ENCODE measurements at regions not wholly inside any gene's neighbourhood (a gene's known extent, or its start where the extent isn't known, plus 50 kb on each side); places are given as distances from the start of the nearest gene placed in this dataset.

DNA sequence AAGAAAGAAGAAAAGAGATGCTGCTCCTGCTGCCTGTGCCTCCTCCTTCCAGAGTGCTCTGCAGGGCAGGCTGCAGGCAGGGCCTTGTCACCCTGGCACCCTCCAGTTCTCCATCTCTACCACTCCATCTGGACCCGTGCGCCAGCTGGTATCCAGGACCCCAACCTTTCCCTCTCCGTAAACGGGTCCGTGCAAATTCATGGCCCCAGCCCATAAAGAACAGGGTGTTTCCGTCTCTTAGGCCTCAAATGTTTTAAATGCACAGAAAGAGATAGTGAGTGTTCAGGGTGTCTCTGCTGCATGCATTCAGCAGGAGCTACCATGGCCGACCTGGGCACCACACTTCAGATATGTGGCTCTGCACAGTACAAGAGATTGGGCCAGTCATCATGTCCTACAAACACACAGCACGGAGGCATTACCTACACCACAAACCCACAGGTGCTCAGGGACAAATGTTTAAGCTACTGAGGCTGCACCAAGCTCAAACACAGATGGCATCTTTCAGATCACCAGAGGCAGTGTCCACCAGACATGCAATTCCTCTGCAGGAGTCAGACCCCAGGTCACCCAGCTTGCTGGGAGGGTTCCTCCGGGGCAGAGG is 258.1 kb downstream of the DLL1 start:
- no peak for DNase-seq (ENCODE audit: low read depth, low spot score)
- no peak overlapping the region for H3K9ac ChIP-seq (replicated peaks; ENCODE audit: extremely low read depth, insufficient read depth, low read length)
- FAIRE-seq, result no peak
- TF ChIP-seq EZH2 (IDR thresholded peaks at IDR 0.05; ENCODE audit: borderline replicate concordance, low read depth, low read length, severe bottlenecking), result no peak
- no peak for TF ChIP-seq GATA2 (IDR thresholded peaks at IDR 0.05; ENCODE audit: insufficient read depth, insufficient read length, low read depth, low read length)
- TF ChIP-seq POLR2AphosphoS5 (IDR thresholded peaks at IDR 0.05; ENCODE audit: insufficient read depth, low read depth, low read length), result no peak
- no peak for TF ChIP-seq MAX (IDR thresholded peaks at IDR 0.05; ENCODE audit: insufficient read depth, insufficient read length)
- no peak for TF ChIP-seq POLR2A (IDR thresholded peaks at IDR 0.05; ENCODE audit: low read depth, low read length)
- TF ChIP-seq MYC (IDR thresholded peaks at IDR 0.05; ENCODE audit: low read depth, low read length), result no peak
- no peak for TF ChIP-seq JUN (IDR thresholded peaks at IDR 0.05; ENCODE audit: borderline replicate concordance, insufficient read depth, insufficient read length, low read depth)
- TF ChIP-seq CTCF (IDR thresholded peaks at IDR 0.05; ENCODE audit: extremely low read depth in 1 of 2, insufficient read depth in 1 of 2, low read depth in 1 of 2, low read length in 2 of 2), result no peak
- TF ChIP-seq FOS (IDR thresholded peaks at IDR 0.05; ENCODE audit: borderline replicate concordance, insufficient read depth, low read length), result no peak
- CTCF ChIA-PET, result no interaction called here
- no peaks in the 10 kb centered on the region for H3K4me1 ChIP-seq (ENCODE audit: control insufficient read depth, extremely low read depth, insufficient read depth, low read length)
- H3K4me3 ChIP-seq (replicated peaks in 1 of 3; ENCODE audit: insufficient read depth in 1 of 3, low read depth in 1 of 3, low read length in 3 of 3), result no peak overlapping the region
- H3K79me2 ChIP-seq (ENCODE audit: control insufficient read depth, insufficient read depth, low read length), result no peaks in the 10 kb centered on the region
- H3K9me3 ChIP-seq (replicated peaks; ENCODE audit: control insufficient read depth, insufficient read depth, low read length), result no peaks in the 10 kb centered on the region
- H3K9me1 ChIP-seq (replicated peaks; ENCODE audit: control insufficient read depth, extremely low read depth, insufficient read depth, low read length), result no peaks in the 10 kb centered on the region
- H3K27ac ChIP-seq (ENCODE audit: insufficient read depth, low read depth, low read length), result no peak overlapping the region
- no peak overlapping the region for H3K4me2 ChIP-seq (ENCODE audit: insufficient read depth, low read length)
- H4K20me1 ChIP-seq (replicated peaks; ENCODE audit: control insufficient read depth, extremely low read depth, insufficient read depth, low read length), result no peaks in the 10 kb centered on the region
- POLR2A ChIA-PET, result no interaction called here
- H3K27me3 ChIP-seq (ENCODE audit: control insufficient read depth in 2 of 2, insufficient read depth in 2 of 2, low read length in 2 of 2), result no peaks in the 10 kb centered on the region
- BruUV-seq (replicated peaks), result no TSS peak
- intact Hi-C loops (cut with micrococcal nuclease), result no loop called here
- H3K36me3 ChIP-seq (ENCODE audit: control insufficient read depth in 2 of 2, extremely low read depth in 1 of 2, insufficient read depth in 2 of 2, low read length in 2 of 2), result no peaks in the 10 kb centered on the region
- dilution Hi-C loops (cut with MboI; ENCODE audit: extremely low pct_ligation_motif_present, low sequenced_read_pairs), result no loop called here
- no peak overlapping the region for H2AFZ ChIP-seq (ENCODE audit: low read depth, low read length)
